B cell (primary cell): ENCODE measurements at regions not wholly inside any gene's neighbourhood (a gene's known extent, or its start where the extent isn't known, plus 50 kb on each side); places are given as distances from the start of the nearest gene placed in this dataset.

Experiments
- EZH2 ChIP-seq: IDR thresholded peaks from 2 replicates; pipeline ENCODE4 v1.6.1; 2012; ENCODE audit warnings: borderline replicate concordance, low read depth, mild to moderate bottlenecking, moderate library complexity, low read length; ENCODE audit not compliant: insufficient read depth, poor library complexity, severe bottlenecking
- TF ChIP-seq, protein P1 (sequence below): fragments of 200-600 bp; IDR thresholded peaks from one replicate; pipeline ENCODE4 v1.8.0; 2022; ENCODE audit warnings: antibody characterized with exemption, mild to moderate bottlenecking

DNA sequence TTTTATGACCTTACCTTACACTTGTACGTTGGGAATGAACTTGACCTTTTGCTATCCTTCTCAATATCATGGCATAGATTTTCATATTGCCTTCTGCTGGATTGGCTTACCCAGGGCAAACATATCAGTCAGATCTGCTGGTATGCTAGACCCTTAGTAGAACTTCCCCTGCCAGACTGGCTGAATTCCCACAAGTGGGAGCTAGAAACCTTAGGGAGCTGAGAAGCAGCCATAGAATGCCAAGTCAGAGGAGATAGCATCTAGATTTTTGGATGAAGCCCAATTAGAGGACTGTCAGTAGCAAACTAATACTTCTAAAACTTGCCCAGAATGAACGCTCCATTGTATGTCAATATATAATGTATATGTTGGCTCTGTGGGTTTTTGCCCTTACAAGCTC, 385.0 kb downstream of the NXPH1 start:
- TF ChIP-seq, protein P1, sequence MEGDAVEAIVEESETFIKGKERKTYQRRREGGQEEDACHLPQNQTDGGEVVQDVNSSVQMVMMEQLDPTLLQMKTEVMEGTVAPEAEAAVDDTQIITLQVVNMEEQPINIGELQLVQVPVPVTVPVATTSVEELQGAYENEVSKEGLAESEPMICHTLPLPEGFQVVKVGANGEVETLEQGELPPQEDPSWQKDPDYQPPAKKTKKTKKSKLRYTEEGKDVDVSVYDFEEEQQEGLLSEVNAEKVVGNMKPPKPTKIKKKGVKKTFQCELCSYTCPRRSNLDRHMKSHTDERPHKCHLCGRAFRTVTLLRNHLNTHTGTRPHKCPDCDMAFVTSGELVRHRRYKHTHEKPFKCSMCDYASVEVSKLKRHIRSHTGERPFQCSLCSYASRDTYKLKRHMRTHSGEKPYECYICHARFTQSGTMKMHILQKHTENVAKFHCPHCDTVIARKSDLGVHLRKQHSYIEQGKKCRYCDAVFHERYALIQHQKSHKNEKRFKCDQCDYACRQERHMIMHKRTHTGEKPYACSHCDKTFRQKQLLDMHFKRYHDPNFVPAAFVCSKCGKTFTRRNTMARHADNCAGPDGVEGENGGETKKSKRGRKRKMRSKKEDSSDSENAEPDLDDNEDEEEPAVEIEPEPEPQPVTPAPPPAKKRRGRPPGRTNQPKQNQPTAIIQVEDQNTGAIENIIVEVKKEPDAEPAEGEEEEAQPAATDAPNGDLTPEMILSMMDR: no peak
- no peak for TF ChIP-seq EZH2
